Spleen (tissue), 7 donors: ENCODE measurements at regions not wholly inside any gene's neighbourhood (a gene's known extent, or its start where the extent isn't known, plus 50 kb on each side); places are given as distances from the start of the nearest gene placed in this dataset.

Experiments
- CTCF ChIP-seq, 11 experiments: fragments of 200-600 bp in 7 of 11; fragments of 450-650 bp in 4 of 11; sonication (generic) in 4 of 11; IDR thresholded peaks in 8 of 11; conservative IDR thresholded peaks in 3 of 11; 1 replicate in 7 of 11; 2 replicates in 4 of 11; pipeline versions ENCODE4 v1.4.0 to v1.8.0; 2016 to 2021; ENCODE audit warnings: antibody characterized with exemption in 11 of 11, inconsistent platforms in 4 of 11, mild to moderate bottlenecking in 1 of 11
- POLR2A ChIP-seq, 3 donors: fragments of 450-650 bp; IDR thresholded peaks; one replicate each; pipeline ENCODE4 v1.5.1; 2017; ENCODE audit warnings: antibody characterized with exemption in 3 of 3, mild to moderate bottlenecking in 1 of 3
- POLR2AphosphoS5 ChIP-seq, 3 donors: sonication (generic); formaldehyde crosslinking; IDR thresholded peaks; one replicate each; pipeline ENCODE4 v1.5.1; 2017; ENCODE audit warnings: antibody characterized with exemption in 3 of 3
- donor health status: DM: no; HTN: no; CAD: no; lungs with moderate emphysema.
- donor health status: DM: no; HTN: no; CAD: no.
- donor health status: DM: no; HTN: no; CAD: no.

GRCh38 chr12:92290886-92291285 is 145.2 kb upstream of the BTG1 start:
- no peak for TF ChIP-seq CTCF (IDR thresholded peaks at IDR 0.05 in 8 of 11, conservative IDR thresholded peaks at IDR 0.05 in 3 of 11)
- TF ChIP-seq POLR2A (IDR thresholded peaks at IDR 0.05): no peak
- no peak for TF ChIP-seq POLR2AphosphoS5 (IDR thresholded peaks at IDR 0.05)
